ENCODE measurements at regions not wholly inside any gene's neighbourhood (a gene's known extent, or its start where the extent isn't known, plus 50 kb on each side); places are given as distances from the start of the nearest gene placed in this dataset.

- H3K9me3 ChIP-seq (replicated peaks; ENCODE audit: insufficient read depth, low read length), result no peaks in the 10 kb centered on the region
- no peak for DNase-seq
Measured at GRCh38 chr13:24984134-24984533, 111.8 kb upstream of the PABPC3 start.

GRCh38 chr13:24985107-24985506, 110.8 kb upstream of the PABPC3 start:
- Histone ChIP-seq H3K4me1 (ENCODE audit: low read length) (no peaks in the 10 kb centered on the region), H3K9ac (ENCODE audit: low read length) (no peak overlapping the region), H2AFZ (ENCODE audit: low read length) (no peak overlapping the region), H3K27me3 (replicated peaks; ENCODE audit: insufficient read depth, low read length) (no peaks in the 10 kb centered on the region), H3K36me3 (replicated peaks; ENCODE audit: insufficient read depth, low read length) (no peaks in the 10 kb centered on the region), H3K79me2 (ENCODE audit: low read length) (no peaks in the 10 kb centered on the region), H3K9me2 (replicated peaks; ENCODE audit: insufficient read depth, low read length) (no peaks in the 10 kb centered on the region), H3K4me3 (ENCODE audit: low read length) (no peak overlapping the region), H3K4me2 (ENCODE audit: low read depth, low read length) (no peak overlapping the region), H3F3A (ENCODE audit: insufficient read depth, low read length) (no peaks in the 10 kb centered on the region), H4K20me1 (ENCODE audit: insufficient read depth, low read length) (no peaks in the 10 kb centered on the region), H3K27ac (ENCODE audit: low read length) (no peak overlapping the region), H3K9me3 (replicated peaks; ENCODE audit: insufficient read depth, low read length) (no peaks in the 10 kb centered on the region)
- no peak for DNase-seq
- TF ChIP-seq EZH2 (optimal IDR thresholded peaks at IDR 0.05; ENCODE audit: low read depth, low read length) (no peak), EZH2phosphoT487 (IDR thresholded peaks at IDR 0.05; ENCODE audit: low read length) (no peak), CTCF (IDR thresholded peaks at IDR 0.05; ENCODE audit: low read length) (no peak)

More at GRCh38 chr13:24984134-24984533, 111.8 kb upstream of the PABPC3 start:
- Histone ChIP-seq H3K9ac (ENCODE audit: low read length) (no peak overlapping the region), H3K4me3 (ENCODE audit: low read length) (no peak overlapping the region), H3F3A (ENCODE audit: insufficient read depth, low read length) (no peaks in the 10 kb centered on the region), H3K27me3 (replicated peaks; ENCODE audit: insufficient read depth, low read length) (no peaks in the 10 kb centered on the region), H3K36me3 (replicated peaks; ENCODE audit: insufficient read depth, low read length) (no peaks in the 10 kb centered on the region), H3K4me2 (ENCODE audit: low read depth, low read length) (no peak overlapping the region), H3K79me2 (ENCODE audit: low read length) (no peaks in the 10 kb centered on the region), H4K20me1 (ENCODE audit: insufficient read depth, low read length) (no peaks in the 10 kb centered on the region), H3K9me2 (replicated peaks; ENCODE audit: insufficient read depth, low read length) (no peaks in the 10 kb centered on the region), H3K4me1 (ENCODE audit: low read length) (no peaks in the 10 kb centered on the region), H3K27ac (ENCODE audit: low read length) (no peak overlapping the region), H2AFZ (ENCODE audit: low read length) (no peak overlapping the region)
- TF ChIP-seq EZH2phosphoT487 (IDR thresholded peaks at IDR 0.05; ENCODE audit: low read length) (no peak), EZH2 (optimal IDR thresholded peaks at IDR 0.05; ENCODE audit: low read depth, low read length) (no peak), CTCF (IDR thresholded peaks at IDR 0.05; ENCODE audit: low read length) (no peak)

GRCh38 chr13:24985896-24986295, 110.0 kb upstream of the PABPC3 start:
- H2AFZ ChIP-seq (ENCODE audit: low read length), result no peak overlapping the region
- no peaks in the 10 kb centered on the region for H4K20me1 ChIP-seq (ENCODE audit: insufficient read depth, low read length)
- no peaks in the 10 kb centered on the region for H3K4me1 ChIP-seq (ENCODE audit: low read length)
- H3K36me3 ChIP-seq (replicated peaks; ENCODE audit: insufficient read depth, low read length), result no peaks in the 10 kb centered on the region
- H3K27me3 ChIP-seq (replicated peaks; ENCODE audit: insufficient read depth, low read length), result no peaks in the 10 kb centered on the region
- no peak overlapping the region for H3K27ac ChIP-seq (ENCODE audit: low read length)
- H3K9ac ChIP-seq (ENCODE audit: low read length), result no peak overlapping the region
- H3K9me2 ChIP-seq (replicated peaks; ENCODE audit: insufficient read depth, low read length), result no peaks in the 10 kb centered on the region
- H3K4me3 ChIP-seq (ENCODE audit: low read length), result no peak overlapping the region
- H3K9me3 ChIP-seq (replicated peaks; ENCODE audit: insufficient read depth, low read length), result no peaks in the 10 kb centered on the region
- H3K4me2 ChIP-seq (ENCODE audit: low read depth, low read length), result no peak overlapping the region
- H3K79me2 ChIP-seq (ENCODE audit: low read length), result no peaks in the 10 kb centered on the region
- TF ChIP-seq CTCF (IDR thresholded peaks at IDR 0.05; ENCODE audit: low read length), result no peak
- no peak for TF ChIP-seq EZH2phosphoT487 (IDR thresholded peaks at IDR 0.05; ENCODE audit: low read length)
- H3F3A ChIP-seq (ENCODE audit: insufficient read depth, low read length), result no peaks in the 10 kb centered on the region
- DNase-seq, result no peak

Measured in MM.1S (cell line).